ENCODE measurements at regions not wholly inside any gene's neighbourhood (a gene's known extent, or its start where the extent isn't known, plus 50 kb on each side); places are given as distances from the start of the nearest gene placed in this dataset.
A peak's percentile ranks its signal among the peaks of the same experiment; 100 is the strongest.
"Not testable (repeated sequence)": the region's sequence is repeated elsewhere in the genome, so short reads cannot be mapped to it uniquely, and the experiment has no call there.

DNA sequence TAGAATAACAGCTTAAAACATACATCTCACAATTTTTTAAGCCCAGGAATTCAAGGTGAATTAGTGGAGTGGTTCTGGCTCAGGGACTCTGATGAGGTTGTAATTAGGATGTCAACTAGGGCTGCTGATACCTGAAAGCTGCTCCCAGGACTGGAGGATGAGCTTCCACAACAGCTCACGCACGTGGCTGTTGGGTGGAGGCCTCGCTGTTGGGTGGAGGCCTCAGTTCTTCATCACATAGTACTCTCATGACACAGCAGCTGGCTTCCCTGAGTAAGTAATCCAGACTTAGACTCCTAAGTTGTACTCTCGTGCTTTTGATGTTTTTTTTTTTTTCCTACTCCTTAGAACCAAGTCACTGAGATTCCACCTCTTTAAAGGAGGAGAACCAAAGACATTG is 577.1 kb upstream of the PRR20A start:
- no peak for DNase-seq

DNA sequence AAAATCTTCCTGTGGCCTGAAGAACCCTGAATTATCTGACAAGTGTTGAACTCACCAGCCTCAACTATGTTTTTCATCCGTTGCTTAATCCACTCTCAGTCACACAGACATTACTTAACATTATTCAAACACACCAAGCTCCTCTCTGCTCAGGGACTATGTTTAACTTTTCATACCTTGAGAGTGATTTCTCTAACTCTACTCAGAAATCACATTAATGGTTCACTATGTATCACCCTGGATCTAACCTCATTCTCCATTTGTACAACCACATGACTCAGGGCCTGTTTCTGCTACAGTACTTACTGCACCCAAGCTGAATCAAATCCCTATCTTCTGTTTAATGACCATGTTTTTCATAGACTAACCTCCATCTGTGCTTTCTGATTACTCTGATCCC is 553.7 kb upstream of the PRR20A start:
- DNase-seq, result no peak

GRCh38 chr13:56615572-56615971 is 525.1 kb upstream of the PRR20A start:
- no peak for DNase-seq

GRCh38 chr13:56622840-56623239 is 517.9 kb upstream of the PRR20A start:
- DNase-seq, result no peak

DNA sequence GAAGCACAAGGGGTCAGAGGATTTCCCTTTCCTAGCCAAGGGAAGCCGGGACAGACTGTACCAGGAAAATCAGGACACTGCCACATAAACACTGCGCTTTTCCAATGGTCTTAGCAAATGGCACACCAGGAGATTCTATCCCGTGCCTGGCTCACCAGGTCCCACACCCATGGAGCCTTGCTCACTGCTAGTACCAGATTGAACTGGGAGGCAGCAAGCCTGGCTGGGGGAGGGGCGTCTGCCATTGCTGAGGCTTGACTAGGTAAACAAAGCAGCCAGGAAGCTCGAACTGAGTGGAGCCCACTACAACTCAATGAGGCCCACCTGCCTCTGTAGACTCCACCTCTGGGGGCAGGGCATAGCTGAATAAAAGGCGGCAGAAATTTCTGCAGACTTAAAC is 511.8 kb upstream of the PRR20A start:
- DNase-seq, result not testable (repeated sequence)

GRCh38 chr13:56631060-56631459 is 509.7 kb upstream of the PRR20A start:
- not testable (repeated sequence) for DNase-seq

- no peak for DNase-seq
Observed at GRCh38 chr13:56653043-56653442, 487.7 kb upstream of the PRR20A start.

DNA sequence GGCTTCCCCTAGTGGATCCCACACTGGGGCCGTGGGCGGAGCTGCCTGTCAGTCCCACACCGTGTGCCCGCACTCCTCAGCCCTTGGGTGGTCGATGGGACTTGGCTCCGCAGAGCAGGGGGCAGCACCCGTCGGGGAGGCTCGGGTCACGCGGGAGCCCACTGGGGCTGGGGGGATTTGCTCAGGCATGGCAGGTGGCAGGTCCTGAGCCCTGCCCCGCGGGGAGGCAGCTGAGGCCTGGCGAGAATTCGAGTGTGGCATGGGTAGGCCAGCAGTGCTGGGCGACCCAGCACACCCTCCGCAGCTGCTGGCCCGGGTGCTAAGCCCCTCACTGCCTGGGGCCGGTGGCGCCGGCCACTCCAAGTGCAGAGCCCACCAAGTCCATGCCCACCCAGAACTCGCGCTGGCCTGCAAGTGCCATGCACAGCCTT is 481.7 kb upstream of the PRR20A start:
- DNase-seq, result no peak

GRCh38 chr13:56670563-56670962 is 470.2 kb upstream of the PRR20A start:
- no peak for DNase-seq

DNA sequence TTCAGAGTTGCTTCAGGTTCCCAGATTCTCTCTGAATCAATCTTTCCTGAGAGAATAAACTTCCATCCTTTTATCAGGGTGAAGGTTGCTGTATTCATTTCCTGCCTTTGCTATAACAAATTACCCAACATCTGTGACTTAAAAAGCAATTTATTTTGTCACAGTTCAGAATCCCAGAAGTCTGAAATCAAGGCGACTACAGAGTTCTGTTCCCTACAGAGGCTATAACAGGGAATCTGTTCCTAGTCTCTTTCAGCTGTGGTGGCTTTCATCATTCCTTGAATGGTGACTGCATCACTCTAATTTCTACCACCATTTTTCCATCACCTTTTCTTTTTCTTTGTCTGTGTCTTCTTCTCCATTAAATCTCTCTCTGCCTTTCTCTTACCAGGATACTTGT is 459.3 kb upstream of the PRR20A start:
- no peak for DNase-seq

GRCh38 chr13:56687131-56687530 is 453.6 kb upstream of the PRR20A start:
- DNase-seq, result no peak

DNA sequence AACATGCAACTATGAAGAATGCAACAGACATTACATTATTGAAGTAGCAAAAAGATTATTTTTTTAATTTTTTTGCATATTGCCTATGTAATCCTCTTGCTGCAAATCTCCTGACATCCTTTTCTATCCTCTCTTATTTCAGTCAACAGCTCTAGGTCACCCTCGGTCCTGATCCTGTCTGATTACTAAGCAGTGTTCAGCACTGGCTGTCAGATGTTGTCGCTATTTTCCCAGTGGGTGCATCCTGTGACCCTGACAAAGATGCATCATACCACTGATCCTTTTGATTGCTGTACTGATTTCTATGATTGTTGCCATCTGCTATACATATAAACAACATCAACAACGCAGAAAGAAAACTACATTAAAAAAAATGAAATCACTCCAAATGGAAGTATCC is 443.7 kb upstream of the PRR20A start:
- no peak for DNase-seq

DNA sequence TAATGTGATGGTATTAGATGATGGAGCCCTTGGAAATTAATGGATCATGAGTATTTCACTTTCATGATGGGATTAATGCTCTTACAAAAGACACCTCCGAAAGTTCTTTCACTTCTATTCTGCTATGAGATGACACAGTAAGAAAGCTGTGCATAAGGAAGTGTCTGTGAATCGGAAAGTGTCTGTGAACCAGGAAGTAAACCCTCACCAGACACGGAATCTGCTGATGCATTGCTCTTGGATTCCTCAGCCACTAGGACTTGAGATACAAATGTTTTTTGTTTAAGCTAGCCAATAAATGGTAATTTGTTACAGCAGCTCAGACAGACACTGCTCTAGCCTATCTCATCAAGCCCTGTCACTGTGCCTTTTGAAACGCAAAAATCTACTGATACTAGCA is 440.4 kb upstream of the PRR20A start:
- no peak for DNase-seq

DNA sequence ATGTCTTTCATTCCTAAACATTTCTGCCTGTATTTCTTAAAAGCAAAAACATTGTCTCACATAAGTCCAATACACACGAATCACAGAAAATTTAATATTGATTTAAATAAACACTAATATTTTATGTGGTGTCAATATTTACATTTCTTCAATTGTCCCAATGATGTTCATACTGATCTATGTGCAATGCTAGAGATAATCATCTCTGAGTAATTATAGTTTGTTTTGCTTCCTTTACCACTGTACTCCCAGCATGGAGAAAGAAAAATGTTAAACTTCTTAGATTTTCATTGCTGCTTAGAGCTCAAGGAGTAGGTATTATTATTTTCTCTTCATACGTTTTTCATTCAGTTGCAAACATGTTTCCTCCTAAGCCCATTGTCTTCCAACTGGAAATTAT is 434.2 kb upstream of the PRR20A start:
- DNase-seq, result no peak

DNA sequence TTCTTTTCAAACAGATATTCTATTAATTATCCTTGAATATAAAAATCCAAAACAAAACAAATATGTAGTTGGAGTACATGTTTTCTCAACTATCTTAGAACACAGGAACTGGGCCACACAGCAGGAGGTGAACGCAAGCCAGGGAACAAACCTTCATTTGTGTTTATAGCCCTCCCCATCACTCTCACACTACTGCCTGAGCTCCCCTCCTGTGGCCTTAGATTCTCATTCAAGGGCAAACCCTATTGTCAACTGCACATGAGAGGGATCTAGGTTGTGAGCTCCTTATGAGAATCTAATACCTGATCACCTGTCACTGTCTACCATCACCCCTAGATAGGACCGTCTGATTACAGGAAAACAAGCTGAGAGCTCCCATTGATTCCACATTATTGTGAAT is 427.1 kb upstream of the PRR20A start:
- no peak for DNase-seq

GRCh38 chr13:56718791-56719190 is 421.9 kb upstream of the PRR20A start:
- DNase-seq, result no peak

GRCh38 chr13:56720841-56721240 is 419.9 kb upstream of the PRR20A start:
- no peak for DNase-seq

DNA sequence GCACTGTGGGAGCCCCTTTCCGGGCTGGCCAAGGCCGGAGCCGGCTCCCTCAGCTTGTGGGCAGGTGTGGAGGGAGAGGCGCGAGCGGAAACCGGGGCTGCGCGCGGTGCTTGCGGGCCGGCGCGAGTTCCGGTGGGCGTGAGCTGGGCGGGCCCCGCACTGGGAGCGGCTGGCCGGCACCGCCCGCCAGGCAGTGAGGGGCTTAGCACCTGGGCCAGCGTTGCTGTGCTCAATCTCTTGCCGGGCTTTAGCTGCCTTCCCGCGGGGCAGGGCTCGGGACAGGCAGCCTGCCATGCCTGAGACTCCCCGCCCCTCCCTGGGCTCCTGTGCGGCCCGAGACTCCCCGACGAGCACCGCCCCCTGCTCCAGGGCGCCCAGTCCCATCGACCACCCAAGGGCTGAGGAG is 405.2 kb upstream of the PRR20A start:
- DNase-seq, result peak; percentile 11

DNA sequence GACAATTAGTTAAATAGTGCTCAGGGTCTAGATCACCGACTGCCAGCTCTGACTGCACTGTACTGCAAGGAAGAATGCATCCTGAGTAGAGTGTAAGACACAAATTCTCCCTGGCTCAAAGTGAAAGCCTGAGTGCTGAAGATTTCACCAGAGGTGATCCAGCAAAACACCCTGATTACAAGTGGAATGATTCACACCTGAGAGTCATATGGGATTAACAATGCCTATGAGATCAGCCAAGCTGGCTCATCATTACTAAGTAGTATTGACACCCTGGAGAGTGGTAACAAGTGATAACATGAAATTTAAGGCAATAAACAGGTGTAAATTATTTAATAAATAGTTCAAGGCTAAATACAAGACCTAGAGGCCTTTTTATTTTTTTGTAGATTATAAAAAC is 403.8 kb upstream of the PRR20A start:
- no peak for DNase-seq

DNA sequence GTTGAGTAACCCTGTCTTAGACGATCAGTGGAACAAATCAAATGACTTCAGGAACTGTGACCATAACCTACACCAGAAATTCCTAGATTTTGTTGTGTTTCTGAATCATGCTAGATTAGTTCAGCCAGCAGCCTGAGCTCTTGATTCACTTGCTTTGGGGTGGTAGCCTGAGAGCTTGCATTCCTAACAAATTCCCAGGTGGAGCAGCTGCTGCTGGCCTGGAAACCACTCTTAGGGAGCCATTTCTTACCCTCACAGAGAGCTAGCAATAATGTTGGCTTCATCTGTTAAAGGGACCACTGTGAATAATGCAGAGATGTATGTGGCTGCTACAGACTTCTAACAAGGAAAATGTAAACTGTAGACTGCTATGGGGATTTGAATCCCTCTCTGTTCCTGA is 388.1 kb upstream of the PRR20A start:
- no peak for DNase-seq

DNA sequence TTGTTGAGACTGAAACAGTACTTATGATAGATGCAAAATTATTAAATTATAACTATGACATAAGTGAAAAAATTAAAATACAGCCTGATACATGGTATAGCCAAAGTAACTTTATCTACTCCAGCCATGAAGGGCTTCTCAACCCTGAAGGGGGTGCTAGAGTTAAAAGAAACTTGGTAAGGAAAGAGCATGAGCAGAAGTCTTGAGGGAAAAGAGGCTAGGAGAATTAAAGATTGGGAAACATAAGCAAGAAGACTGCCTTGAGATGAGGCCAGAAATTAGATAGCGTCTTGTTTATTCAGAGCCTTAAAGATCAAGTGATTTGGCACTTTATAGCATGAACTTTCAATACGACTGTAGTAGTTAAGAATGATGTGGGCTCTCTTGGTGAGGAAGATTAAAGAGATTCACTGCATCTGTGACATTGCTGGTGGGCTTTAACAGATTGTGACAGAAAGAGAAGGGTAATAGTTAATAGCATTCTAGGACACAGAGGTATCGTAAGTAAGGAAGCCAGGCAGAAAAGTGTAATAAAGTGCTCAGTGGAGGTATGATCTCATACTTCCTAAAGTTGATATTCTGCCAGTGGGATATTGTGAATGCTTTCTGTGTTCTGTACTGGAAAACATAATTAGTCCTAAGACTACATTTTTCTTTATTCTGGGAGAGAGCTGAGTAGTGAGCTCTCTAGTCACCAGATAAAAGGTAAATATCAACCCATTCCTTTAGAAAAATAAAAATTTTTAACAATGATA is 385.4 kb upstream of the PRR20A start:
- DNase-seq, result no peak

GRCh38 chr13:56763333-56763732 is 377.4 kb upstream of the PRR20A start:
- DNase-seq, result not testable (repeated sequence)

- no peak for DNase-seq
Observed at GRCh38 chr13:56773148-56773547, 367.6 kb upstream of the PRR20A start.

DNA sequence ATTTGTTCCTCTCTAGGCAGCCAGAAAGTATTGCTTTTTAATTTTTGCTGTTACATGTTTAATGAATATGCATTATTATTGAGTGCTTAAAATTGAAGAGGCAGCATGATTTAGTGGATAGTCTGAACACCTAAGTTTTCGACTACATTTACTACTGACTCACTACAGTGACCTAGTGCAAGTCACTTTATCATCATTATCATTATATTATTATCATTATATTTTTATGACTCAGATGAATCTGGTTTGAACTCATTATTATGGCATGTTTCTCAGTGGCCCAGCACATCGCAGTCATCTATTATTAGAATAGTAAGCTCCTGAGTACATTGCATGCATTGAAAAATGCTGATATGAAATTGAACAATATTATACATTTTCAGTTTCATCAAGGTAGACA is 351.2 kb upstream of the PRR20A start:
- no peak for DNase-seq

DNA sequence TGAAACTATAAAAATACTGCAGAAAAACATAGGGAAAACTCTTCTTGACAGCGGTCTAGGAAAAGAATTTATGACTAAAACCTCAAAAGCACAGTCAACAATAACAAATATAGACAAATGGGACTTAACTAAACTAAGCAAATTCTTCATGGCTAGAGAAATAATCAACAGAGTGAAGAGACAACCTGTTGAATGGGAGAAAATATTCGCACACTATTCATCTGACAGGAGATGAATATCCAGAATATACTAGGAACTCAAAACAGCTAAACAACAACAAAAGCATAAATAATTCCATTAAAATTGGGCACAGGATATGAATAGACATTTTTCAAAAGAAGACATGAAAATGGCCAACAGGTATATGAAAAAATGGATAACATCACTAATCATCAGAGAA is 303.6 kb upstream of the PRR20A start:
- no peak for DNase-seq

All from activated gamma-delta T cell (primary cell).